ENCODE measurements at regions not wholly inside any gene's neighbourhood (a gene's known extent, or its start where the extent isn't known, plus 50 kb on each side); places are given as distances from the start of the nearest gene placed in this dataset.

DNA sequence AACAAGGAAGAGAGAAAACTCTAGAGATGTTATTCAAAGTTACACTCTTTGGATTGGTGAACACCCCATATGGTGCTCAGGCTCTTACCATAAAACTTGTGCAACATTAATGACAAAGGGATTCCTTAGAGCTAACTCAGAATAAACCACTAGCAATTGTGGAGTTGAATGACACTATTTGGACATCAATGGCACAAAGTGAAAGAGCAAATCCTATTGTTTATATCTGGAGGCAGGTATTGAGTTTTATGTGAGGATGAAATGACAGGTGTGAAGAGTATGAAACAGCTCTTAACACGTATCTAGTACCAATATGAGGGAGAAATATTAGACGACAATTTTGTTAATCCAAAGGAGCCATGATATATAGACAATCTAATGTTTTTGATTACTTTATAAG lies 584.9 kb upstream of the PBX1 start:
- TF ChIP-seq EZH2 (IDR thresholded peaks at IDR 0.05; ENCODE audit: insufficient read depth, poor library complexity, severe bottlenecking) (no peak), EZH2phosphoT487 (IDR thresholded peaks at IDR 0.05; ENCODE audit: insufficient read depth, low read depth) (no peak)
